Globus pallidus (tissue), 1 donor: ENCODE measurements at regions not wholly inside any gene's neighbourhood (a gene's known extent, or its start where the extent isn't known, plus 50 kb on each side); places are given as distances from the start of the nearest gene placed in this dataset.

Source experiments
- DNase-seq: peaks from one replicate; pipeline ENCODE4 v3.0.0-alpha.2; 2015; ENCODE audit warnings: low spot score

DNA sequence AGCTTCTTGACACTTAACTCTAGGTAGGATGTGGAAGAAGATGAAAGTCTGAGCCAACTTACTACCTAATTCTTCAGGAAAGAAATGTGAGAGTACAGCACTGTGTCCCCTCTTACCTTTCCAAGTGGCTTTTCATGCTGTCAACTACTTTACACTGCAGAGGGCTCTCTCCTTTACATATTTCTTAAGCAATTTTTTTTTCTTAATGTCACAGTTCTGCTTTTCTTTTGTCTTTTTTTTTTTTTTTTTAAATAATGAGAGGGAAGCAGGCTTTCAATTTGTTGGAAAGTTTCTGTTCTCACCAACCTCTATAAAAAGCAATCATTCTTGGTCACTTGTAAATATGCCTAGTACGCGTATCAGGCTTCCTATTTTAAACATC, 212.7 kb upstream of the MIR17HG start:
- no peak for DNase-seq

DNA sequence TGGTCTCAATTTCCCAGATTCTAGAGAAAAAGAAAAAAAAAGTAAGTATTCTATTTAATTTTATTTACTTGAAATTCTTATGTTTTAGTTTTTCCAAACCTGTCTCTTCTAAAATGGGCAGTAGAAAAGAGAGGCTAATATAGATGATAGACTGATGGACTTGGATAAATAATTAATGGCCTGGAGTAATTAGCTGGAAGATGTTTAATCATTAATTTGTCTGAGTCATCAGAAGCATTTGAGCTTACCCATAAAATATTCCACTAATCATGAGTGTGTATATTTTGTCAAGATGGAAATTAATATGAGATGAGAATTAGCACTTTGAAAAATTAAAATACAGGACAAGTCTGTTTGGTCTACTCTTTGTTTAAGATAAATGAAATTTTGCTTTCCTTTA, 212.1 kb upstream of the MIR17HG start:
- no peak for DNase-seq

DNA sequence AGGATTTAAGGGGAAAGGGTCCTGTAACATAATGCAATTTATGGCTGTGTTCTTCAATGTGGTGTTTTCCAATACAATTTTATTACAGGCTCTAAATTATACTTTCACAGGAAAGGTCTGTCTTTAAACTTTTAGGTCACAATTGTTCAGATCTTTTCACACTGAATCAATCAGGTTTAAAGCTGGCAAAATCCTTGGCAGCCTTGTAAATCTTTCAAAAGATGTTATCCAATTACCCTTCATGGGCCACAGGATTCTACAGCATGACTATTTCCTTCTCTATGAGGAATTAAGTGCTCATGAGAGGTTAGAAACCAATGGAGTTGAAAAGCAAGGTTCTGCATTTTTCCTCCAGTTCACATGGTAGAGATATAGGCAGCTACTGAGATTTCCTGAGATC, 211.5 kb upstream of the MIR17HG start:
- DNase-seq: no peak

DNA sequence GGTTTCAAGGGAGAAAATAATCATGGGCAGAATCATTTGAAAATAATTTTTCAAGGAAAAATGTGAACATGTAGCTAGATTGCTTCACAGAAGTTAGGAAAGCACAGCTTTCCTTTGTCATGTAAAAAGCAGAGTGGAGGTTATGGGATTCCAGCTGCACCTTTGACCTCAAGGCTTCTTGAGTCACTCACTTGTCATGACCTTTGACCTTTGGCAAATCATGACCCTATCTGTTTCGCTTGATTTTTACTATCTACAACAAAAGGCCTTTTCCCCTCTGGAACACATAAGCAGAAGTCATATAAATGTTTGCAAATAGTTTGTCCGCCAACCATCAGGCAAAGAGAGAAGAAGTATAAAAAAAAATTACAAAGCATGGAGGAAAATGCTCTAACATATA, 210.7 kb upstream of the MIR17HG start:
- DNase-seq: no peak

DNA sequence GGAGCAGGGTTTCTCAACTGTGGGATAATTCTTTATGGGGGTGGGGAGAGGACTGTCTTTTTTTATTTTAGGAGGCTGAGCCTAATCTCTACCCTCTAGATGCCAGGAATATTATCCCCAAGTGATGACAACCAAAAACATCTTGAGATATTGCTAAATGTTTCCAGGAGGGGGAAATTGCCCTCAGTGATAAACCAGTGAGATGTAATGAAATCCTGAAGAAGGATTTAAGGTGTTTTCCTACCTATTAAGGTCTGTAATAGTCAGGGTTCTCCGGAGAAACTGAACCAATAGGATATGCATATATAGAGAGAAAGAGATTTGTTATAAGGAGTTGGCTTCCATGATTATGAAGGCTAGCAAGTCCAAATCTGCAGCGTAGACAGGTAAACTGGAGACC, 208.3 kb upstream of the MIR17HG start:
- no peak for DNase-seq

DNA sequence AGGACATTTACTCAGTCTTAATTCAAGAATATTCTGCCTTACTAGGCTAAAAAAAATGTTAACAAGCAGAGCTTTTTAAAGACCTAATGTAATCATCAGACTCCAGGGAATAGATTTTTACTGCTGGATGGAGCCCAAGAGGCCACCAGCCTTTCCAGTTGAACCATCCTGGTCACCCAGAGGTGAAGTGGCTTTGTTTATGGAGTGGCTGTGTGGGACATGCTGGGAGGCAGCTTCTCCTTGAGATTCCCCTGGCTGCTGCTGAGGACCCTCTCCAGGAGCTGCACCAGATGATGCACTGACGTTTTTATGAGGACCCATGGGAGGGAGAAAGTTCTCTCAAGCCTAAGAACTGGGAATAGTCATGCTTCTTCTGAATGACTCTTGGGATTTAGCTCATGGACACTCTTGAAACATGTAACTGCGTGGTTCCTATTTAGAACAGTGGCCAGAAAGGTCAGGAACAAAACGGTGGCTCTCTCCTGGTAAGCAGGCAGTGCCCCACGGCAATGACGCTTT, 205.9 kb upstream of the MIR17HG start:
- no peak for DNase-seq

DNA sequence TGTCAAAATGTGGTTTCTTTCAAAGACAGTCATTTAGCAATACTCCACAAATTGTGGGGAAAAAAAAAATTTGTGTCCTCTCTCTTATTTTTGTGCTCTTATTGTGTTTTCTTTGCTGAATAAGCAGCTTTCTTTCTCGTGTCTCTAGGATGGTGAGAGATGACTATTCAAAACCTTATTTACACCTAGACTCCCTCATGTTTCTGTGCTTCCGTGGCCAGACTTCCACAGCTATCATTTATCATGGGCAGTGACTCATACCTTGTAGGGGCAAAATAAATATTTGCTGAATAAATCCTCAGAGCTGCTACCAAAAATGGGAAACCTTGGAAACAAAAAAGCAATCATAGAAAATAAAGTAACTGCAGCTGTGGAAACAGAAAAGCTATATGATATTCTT, 204.9 kb upstream of the MIR17HG start:
- DNase-seq: no peak

DNA sequence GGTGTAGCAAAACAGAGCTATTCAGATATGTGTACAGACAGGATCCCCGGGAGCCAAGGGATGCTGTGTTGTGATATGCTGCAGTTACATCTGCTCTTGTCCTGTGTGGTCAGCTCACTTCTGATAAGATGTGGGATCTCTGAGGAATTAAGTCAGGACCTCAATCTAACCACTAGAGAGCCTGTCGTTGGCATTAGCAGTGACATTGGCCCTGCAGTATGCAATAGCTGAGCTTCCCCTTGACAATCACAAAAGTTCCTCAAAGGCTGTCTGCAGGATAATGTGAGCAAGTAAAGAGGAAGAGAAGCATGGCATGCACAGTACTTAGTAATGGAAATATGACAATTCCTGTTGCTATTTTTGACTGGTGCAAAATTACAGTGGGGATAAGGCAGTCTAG, 203.4 kb upstream of the MIR17HG start:
- DNase-seq: no peak

DNA sequence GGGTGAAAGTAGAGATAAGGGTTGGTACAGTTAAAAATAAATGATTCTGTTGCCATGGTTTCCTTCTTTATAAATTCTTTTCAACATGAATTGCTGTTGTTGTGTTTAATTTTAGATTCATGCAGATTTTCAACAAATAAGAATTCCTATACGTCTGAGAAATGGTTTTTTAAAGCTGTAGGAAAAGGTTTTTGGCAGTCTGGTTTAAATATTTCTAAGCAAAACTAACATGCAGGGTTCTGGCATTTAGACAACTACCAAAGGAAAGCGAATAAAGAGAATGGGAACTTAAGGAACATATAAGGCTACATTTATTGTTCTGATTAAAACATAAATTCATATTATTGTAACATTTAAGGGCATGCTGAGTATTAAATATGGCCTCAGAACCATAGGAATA, 203.0 kb upstream of the MIR17HG start:
- no peak for DNase-seq

DNA sequence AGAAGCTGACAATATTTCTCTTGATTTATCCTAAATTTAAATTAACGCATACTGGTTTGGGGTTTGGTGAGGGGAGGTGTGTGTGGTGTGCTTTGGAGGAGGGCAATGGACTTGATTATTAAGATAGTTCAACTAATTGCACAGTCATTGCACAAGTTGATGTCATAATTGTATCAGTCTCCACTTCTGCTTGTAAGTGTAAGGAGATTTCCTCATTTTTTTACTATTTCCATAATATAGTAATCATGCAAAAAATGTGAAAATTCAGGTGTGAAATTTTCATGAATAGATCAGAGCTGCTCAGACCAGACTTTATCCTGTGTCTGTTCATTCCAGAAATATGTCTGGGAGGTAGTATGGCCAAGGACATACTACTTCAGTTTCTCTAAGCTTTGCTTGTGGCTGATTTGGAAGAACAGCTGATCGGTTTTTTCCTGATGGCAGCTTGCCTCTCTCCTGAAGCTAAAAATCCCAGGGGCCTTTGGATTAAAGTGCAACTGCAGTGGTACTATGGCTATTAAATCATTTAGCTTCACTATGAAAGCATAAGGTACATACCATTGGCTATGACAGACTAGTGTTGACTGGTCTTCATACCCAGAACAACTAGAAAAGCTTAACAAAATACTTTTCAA, 201.8 kb upstream of the MIR17HG start:
- DNase-seq: no peak

DNA sequence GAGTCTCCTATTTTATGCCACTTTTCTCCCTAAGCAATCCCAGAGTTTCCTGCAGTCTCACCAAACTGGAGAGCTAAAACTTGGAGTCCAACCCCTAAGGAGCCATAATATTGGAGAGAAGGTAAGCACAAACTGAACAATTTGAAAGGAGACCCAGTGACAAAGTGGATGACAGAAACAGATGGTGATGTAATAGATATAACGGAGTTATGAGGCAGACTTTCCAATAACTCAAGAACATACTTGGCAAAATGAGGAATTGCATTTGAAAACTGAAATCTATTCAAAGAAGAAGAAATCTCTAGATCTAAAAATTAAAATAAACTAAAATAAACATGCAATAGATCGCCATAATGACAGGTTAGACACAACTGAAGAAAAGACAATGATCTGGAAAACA, 200.9 kb upstream of the MIR17HG start:
- DNase-seq: no peak

DNA sequence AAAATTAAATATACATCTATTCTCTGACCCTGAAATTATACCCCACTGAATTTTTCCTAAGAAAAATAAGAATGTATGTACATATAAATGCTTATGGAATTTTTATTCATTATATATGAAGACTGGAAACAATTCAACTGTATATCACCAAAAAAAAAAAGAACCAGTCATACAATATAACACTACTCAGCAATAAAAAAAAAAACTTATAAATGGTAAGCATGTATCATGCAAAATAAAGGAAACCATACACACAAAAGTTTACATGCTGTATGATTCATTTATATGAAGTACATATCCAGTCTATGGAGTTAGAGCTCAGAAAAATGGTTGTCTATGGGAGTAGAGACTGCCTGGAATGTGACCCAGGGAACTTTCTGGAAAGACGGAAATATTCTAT, 199.4 kb upstream of the MIR17HG start:
- DNase-seq: no peak

DNA sequence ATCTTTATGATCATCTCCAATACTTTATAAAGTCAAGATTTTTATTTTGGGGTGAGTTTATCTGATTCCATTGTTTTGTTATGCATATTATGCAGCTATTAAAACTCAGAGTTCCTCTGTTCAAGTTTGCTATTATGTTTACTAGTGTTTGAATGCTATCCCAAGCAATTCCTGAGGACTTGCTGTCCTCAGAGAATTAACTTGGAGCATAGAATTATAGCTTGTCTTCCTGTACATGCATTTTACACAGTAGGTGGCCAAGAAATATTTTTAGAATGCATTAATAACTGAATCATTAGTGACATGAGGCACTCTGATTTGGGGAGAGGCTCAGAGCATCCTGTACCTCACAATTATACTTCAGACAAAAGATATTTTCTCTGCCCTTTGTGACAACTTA, 195.6 kb upstream of the MIR17HG start:
- no peak for DNase-seq

DNA sequence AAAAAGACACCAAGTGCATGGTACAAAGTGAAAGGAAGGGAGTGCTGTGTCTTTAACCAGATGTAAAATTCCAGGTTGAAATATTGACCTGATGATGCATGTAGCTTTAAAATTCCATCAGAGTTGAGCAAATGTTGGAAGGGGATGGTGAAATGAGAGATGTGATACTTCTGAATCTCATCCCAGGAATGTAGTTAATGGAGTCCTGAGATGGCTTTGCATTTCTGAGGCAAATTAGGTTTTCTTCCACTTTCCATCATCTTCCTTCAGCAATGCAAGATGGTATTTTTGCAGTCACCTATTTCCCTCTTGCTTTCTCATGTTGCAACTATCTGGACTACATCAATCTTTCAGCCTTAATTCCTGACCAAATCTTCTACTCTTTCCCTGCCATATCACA, 194.1 kb upstream of the MIR17HG start:
- no peak for DNase-seq

DNA sequence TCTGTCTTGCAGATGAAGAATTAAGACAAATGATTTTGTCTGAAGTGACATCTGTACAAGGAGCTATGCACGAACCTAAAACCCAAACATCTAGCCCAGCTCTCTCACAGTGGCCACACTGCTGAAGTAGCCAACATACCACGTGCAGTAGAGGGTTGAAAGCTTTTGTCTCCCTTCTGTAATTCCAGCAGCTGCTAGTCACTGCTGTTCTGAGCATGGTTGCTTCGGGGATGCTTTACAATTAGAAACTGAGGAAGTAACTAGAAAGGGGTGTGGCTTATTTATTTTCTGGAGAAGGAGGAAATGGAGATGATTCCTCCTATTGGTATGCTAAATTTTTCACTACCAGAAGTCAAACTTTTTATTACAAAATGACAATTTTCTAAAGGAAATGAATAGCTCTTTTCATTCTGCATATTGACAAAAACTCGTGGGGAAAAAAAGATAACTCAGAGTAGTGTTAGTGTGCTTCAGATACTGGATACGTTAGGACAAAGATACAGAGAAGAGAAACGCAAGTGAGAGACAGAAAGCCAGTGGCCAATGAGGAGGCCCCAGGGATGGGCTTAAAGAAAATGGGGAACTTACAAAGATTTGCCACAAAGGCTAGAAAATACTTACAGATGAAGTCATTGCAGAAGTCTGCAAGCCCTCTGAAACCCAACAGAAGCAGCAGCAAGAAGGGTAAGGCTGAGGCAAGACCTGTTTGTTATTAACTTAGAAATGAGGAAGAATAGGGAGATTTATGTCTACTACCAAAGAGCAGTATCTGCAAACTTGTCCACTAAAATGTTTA, 192.7 kb upstream of the MIR17HG start:
- DNase-seq: no peak

DNA sequence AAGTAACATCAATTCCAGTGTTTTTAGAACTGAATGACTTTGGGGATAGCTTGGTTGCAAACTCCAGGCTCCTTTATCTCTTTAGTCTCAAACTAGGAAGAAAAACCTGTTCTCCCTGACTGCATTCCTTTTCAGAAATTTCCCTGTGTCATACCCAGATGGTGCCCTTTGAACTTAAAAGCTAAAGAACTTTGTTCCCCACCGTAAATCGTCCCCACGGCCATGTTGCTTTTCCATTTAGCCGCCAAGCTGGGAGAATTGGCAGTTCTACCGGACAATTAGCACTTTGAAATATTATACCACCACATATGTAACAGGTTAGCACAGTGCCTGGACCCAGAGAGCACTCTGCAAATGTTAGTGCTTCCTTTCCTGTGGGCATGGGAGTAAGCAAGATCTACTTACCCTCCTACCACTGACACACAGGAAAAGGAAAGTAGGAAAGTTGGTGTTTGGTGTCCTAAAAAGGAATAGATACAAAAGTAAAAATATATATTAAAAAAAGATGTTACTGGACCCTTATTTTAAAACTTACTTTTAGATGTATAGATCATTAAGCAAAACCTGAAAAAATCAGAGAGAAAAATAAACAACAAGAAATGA, 191.9 kb upstream of the MIR17HG start:
- DNase-seq: no peak

DNA sequence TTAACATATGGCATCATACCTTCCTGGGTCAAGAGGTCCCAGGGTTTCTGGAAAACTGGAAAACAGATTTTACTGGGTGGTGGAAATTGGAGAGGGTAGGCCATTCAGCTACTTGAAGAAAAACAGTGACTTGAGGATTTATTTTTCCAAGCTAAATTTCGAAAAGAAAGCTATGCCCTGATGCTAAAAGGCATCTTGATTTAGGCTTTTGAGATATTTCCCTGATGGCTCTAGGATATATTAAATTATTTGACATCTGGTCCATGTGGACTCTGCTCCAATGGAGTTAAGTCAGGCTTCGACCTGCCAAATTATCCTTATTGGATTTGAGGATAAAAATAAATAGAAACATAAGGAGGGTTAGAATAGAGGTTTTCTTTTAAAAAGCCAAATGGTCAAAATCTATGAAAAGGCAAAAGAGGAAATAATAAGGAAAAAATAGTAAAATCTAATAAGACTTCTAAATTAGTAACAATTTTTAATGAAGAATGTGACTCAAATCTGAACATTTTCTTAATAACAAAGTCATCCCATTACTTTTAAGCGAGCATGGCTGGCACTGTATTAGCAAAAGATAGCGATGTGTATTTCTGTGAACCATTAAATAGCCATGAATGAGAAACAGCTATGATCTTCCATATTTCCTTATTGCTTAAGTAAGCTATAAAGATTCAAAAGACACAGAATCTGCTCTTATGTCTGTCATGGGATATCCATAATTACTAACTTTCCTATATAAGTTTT, 190.0 kb upstream of the MIR17HG start:
- DNase-seq: no peak

DNA sequence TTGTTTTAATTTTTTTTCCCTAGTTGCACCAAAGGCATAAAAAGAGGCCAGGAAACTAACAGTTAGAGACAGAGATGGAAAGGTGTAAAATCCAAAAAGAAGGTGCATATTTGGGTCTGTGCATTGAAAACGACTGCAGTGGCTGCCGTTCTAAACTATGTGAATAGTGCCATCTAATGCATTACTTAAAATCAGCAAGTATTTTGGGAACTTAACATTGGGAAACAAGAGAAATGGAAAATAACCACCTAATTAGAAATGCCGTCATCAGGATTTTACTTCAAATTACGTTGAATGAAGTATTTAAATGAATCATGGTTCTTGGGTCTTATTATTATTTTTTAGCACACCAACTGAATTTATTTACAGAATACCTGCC, 189.5 kb upstream of the MIR17HG start:
- no peak for DNase-seq

DNA sequence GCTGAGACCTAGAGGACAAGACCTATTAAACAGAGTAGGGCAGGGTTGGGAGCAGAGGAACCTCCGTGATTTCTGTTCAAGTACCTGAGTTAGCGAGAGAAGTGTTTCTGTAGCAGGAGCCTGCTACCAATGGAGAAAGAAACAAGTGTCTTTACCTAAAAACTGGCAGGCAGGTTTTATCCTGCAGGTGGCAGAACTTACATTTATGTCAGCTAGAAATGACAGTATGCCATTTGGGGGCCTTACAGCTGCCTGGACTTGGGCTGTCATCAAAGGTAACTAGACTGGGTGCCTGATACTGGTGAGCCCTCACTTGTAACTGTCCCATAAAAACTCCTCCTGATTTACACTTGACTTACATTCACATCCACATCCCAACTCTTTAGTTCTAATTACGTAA, 185.3 kb upstream of the MIR17HG start:
- DNase-seq: no peak

DNA sequence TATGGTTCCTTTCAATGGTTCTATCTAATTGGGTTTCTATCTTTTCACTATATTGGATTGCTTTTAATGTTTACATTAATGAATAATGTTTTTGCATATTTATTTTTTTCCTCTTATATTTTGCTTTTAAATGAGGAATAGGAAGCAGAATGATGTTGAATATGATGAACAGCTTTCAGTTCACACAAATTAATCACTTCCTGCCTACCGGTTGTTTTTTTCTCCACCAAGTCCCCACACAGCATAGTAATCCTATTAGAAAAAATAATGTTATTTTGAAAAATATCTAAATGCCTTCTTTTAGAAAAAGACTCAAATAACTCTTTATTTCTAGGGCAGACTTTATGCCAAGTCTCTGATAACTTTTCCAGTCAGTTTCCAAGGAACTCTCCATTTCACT, 184.9 kb upstream of the MIR17HG start:
- DNase-seq: no peak

DNA sequence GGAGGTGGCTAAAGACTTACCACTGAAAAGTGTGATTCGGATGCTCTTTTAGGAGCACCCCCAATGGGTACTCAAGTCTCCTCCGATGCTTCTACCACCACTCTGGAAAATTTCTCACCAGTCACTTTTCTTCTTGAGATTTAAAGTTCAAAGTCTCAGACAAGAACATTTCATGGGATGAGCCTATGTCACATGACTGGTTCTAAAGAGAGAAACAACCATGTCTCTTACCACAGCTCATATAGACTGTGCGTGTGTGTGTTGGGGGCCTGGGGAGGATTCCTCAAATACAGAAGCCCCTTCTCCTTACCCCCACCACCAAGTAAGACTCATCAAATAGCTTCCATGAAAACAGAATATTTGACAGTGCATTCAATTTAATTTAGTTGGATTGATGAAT, 181.7 kb upstream of the MIR17HG start:
- no peak for DNase-seq

DNA sequence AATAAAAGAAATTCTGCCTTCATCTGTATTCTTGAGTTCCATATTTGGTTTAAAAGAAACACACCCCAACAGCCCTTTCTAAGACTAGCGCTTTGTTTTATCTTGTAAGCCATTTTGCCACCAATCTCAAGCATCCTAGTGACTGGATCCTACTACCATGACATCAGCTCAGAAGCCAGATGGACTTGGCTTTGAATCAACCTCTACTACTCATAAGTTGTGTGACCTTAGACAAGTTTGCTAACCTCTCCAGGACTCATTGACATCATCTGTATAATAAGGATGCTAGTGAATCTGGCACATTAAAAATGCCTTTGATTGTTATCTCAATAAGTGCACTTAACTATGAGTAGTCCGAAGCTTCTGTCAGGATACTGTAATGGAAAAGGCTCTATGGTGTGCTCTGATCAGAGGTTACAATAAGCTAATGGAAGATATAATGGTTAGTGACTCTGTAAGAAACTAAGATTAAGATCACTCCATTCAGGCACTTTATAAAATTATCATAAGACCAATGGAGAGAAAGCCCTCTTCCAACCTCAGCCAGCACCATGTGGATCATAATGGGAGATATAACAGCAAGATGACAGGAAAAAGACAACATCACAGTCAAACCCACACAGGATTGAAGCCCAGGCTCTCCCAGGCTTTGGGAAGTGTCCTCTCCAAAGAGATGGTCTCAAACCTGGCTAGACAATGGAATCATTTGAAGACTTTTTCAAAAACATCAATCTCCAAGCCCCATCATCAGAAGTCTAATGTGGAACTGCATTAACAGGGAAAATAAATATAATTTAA, 180.6 kb upstream of the MIR17HG start:
- no peak for DNase-seq
